ENCODE measurements at regions not wholly inside any gene's neighbourhood (a gene's known extent, or its start where the extent isn't known, plus 50 kb on each side); places are given as distances from the start of the nearest gene placed in this dataset.

DNA sequence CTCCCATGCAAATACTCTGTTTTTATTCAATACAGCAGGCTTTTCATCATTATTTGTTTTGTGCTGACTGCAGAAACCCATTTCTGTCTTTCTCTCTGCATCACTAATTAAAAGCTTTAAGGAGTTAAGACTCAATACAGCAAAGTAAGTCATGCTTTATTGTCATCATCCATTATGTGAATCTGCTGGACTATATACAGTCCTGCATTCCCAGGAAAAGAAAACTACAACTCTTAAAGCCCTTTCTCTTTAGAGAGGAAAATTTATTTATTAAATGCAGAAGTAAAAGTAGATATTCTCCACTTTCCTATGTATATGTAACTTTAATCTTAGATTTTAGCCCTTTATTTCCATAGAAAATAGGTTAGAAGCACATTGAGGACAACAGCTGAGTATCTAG, 706.6 kb upstream of the RGMB start:
- no peaks in the 10 kb centered on the region for H3K9me3 Mint-ChIP-seq (ENCODE audit: unreplicated experiment)
- intact Hi-C loops (cut with micrococcal nuclease; ENCODE audit: unreplicated experiment), result no loop called here
- H3K9me3 ChIP-seq, result no peaks in the 10 kb centered on the region
- H3K27me3 ChIP-seq (replicated peaks; ENCODE audit: control insufficient read depth, insufficient read depth, low read length), result no peaks in the 10 kb centered on the region
- no peaks in the 10 kb centered on the region for H3K36me3 ChIP-seq (ENCODE audit: control insufficient read depth, insufficient read depth, low read length)
- no peak overlapping the region for H3K27ac Mint-ChIP-seq (ENCODE audit: unreplicated experiment)
- no TSS peak for BruUV-seq (replicated peaks)
- TF ChIP-seq, protein P1, sequence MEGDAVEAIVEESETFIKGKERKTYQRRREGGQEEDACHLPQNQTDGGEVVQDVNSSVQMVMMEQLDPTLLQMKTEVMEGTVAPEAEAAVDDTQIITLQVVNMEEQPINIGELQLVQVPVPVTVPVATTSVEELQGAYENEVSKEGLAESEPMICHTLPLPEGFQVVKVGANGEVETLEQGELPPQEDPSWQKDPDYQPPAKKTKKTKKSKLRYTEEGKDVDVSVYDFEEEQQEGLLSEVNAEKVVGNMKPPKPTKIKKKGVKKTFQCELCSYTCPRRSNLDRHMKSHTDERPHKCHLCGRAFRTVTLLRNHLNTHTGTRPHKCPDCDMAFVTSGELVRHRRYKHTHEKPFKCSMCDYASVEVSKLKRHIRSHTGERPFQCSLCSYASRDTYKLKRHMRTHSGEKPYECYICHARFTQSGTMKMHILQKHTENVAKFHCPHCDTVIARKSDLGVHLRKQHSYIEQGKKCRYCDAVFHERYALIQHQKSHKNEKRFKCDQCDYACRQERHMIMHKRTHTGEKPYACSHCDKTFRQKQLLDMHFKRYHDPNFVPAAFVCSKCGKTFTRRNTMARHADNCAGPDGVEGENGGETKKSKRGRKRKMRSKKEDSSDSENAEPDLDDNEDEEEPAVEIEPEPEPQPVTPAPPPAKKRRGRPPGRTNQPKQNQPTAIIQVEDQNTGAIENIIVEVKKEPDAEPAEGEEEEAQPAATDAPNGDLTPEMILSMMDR (IDR thresholded peaks at IDR 0.05; ENCODE audit: insufficient read depth in 1 of 2, low read depth in 1 of 2, low read length in 1 of 2, severe bottlenecking in 1 of 2, unreplicated experiment in 1 of 2), result no peak
- H3K27me3 Mint-ChIP-seq (ENCODE audit: insufficient read depth, unreplicated experiment), result no peaks in the 10 kb centered on the region
- DNase-seq, result no peak
- no peaks in the 10 kb centered on the region for H3K4me1 Mint-ChIP-seq (ENCODE audit: low read depth, unreplicated experiment)
- CTCF ChIA-PET, result no interaction called here
- H3K4me1 ChIP-seq, result no peaks in the 10 kb centered on the region
- no peak overlapping the region for H3K4me3 ChIP-seq (ENCODE audit: low read depth, low read length)
- H3K36me3 Mint-ChIP-seq (ENCODE audit: insufficient read depth, unreplicated experiment), result no peaks in the 10 kb centered on the region
- no peak overlapping the region for H3K4me3 Mint-ChIP-seq (ENCODE audit: unreplicated experiment)
- POLR2A ChIA-PET, result no interaction called here

DNA sequence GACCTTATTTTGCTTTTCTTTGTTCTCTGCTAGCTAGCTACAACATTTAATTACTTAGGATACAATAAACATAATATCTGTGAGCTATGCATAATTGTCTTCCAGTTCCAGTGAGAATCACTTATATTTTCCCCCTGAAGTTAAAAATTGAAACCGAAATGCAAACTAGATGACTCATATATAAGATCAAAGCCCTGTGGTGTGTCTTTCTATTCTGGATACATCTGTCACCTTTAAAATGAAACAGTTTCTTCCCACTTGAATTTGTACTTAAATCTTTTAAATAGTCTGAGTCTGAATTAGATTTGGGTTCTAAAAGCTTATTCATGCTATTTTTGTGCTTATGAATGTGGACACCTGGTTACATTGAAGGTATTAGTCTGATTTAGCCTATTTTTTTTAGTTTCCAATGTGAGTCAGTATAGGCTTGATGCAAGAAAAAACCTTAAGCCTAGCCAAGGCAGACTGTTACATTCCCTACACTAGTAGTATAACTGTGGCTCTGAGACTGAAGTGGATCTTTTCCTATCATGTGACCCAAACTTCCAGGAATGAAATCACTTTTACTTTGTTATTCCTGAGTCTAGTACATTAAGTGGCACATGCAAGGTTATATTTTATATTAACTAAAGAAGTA, 703.5 kb upstream of the RGMB start:
- no peak for DNase-seq
- Histone ChIP-seq H3K27me3 (replicated peaks; ENCODE audit: control insufficient read depth, insufficient read depth, low read length) (no peaks in the 10 kb centered on the region), H3K4me1 (no peaks in the 10 kb centered on the region), H3K4me3 (ENCODE audit: low read depth, low read length) (no peak overlapping the region), H3K36me3 (ENCODE audit: control insufficient read depth, insufficient read depth, low read length) (no peaks in the 10 kb centered on the region), H3K9me3 (no peaks in the 10 kb centered on the region)
- H3K4me1 Mint-ChIP-seq (ENCODE audit: low read depth, unreplicated experiment), result no peaks in the 10 kb centered on the region
- no peaks in the 10 kb centered on the region for H3K27me3 Mint-ChIP-seq (ENCODE audit: insufficient read depth, unreplicated experiment)
- H3K9me3 Mint-ChIP-seq (ENCODE audit: unreplicated experiment), result no peaks in the 10 kb centered on the region
- TF ChIP-seq, protein P1 (IDR thresholded peaks at IDR 0.05; ENCODE audit: insufficient read depth in 1 of 2, low read depth in 1 of 2, low read length in 1 of 2, severe bottlenecking in 1 of 2, unreplicated experiment in 1 of 2), result no peak
- no peak overlapping the region for H3K4me3 Mint-ChIP-seq (ENCODE audit: unreplicated experiment)
- H3K27ac Mint-ChIP-seq (ENCODE audit: unreplicated experiment), result no peak overlapping the region
- CTCF ChIA-PET, result no interaction called here
- intact Hi-C loops (cut with micrococcal nuclease; ENCODE audit: unreplicated experiment), result no loop called here
- no peaks in the 10 kb centered on the region for H3K36me3 Mint-ChIP-seq (ENCODE audit: insufficient read depth, unreplicated experiment)
- BruUV-seq (replicated peaks), result no TSS peak
- POLR2A ChIA-PET, result no interaction called here

DNA sequence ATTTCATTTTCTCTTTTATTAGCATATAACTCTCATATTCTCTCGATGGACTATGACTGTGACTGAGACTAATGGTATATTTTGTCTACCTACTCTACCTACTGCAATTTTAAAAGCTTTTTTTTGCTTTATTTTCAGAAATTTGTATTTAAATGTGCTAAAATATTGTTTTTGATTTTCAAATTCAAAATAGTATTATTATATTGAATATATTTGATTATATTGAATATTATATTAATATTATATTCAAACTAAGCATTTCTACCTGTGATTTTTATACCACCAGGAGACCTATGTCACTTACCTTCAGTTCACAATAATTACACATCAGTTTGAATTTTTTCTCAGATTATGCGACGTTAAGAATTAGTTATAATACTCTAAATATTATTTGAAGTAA, 700.5 kb upstream of the RGMB start:
- H3K4me3 Mint-ChIP-seq (ENCODE audit: unreplicated experiment), result no peak overlapping the region
- H3K27me3 Mint-ChIP-seq (ENCODE audit: insufficient read depth, unreplicated experiment), result no peaks in the 10 kb centered on the region
- intact Hi-C loops (cut with micrococcal nuclease; ENCODE audit: unreplicated experiment), result no loop called here
- DNase-seq, result no peak
- no peaks in the 10 kb centered on the region for H3K9me3 ChIP-seq
- H3K36me3 Mint-ChIP-seq (ENCODE audit: insufficient read depth, unreplicated experiment), result no peaks in the 10 kb centered on the region
- H3K36me3 ChIP-seq (ENCODE audit: control insufficient read depth, insufficient read depth, low read length), result no peaks in the 10 kb centered on the region
- no peak overlapping the region for H3K4me3 ChIP-seq (ENCODE audit: low read depth, low read length)
- no TSS peak for BruUV-seq (replicated peaks)
- no peaks in the 10 kb centered on the region for H3K4me1 ChIP-seq
- ChIA-PET CTCF (no interaction called here), POLR2A (interaction anchor here (0.6 kb wide), 1 partner anchor 30 kb away, joined by 3 read pairs; no protein-coding TSS in a partner anchor)
- H3K27ac Mint-ChIP-seq (ENCODE audit: unreplicated experiment), result no peak overlapping the region
- H3K27me3 ChIP-seq (replicated peaks; ENCODE audit: control insufficient read depth, insufficient read depth, low read length), result no peaks in the 10 kb centered on the region
- no peaks in the 10 kb centered on the region for H3K9me3 Mint-ChIP-seq (ENCODE audit: unreplicated experiment)
- H3K4me1 Mint-ChIP-seq (ENCODE audit: low read depth, unreplicated experiment), result no peaks in the 10 kb centered on the region
- TF ChIP-seq, protein P1 (IDR thresholded peaks at IDR 0.05; ENCODE audit: insufficient read depth in 1 of 2, low read depth in 1 of 2, low read length in 1 of 2, severe bottlenecking in 1 of 2, unreplicated experiment in 1 of 2), result no peak
